DMS153 treated with DMSO at 0.1 percent for 48 hours (cell line): ENCODE measurements at regions not wholly inside any gene's neighbourhood (a gene's known extent, or its start where the extent isn't known, plus 50 kb on each side); places are given as distances from the start of the nearest gene placed in this dataset.

Experiments used
- DNase-seq: peaks from one replicate; lab custom pipeline; 2025; ENCODE audit not compliant: unreplicated experiment; lab: John Stamatoyannopoulos, UW

- no peak for DNase-seq
Measured at GRCh38 chr10:118181021-118181420, 134.3 kb upstream of the RAB11FIP2 start.

- no peak for DNase-seq
Measured at GRCh38 chr10:118175148-118175547, 128.4 kb upstream of the RAB11FIP2 start.

- no peak for DNase-seq
Measured at GRCh38 chr10:118173296-118173695, 126.6 kb upstream of the RAB11FIP2 start.

GRCh38 chr10:118171861-118172260 is 125.1 kb upstream of the RAB11FIP2 start:
- no peak for DNase-seq

GRCh38 chr10:118167056-118167700 is 120.4 kb upstream of the RAB11FIP2 start:
- no peak for DNase-seq

GRCh38 chr10:118163217-118163616 is 116.5 kb upstream of the RAB11FIP2 start:
- DNase-seq: no peak

GRCh38 chr10:118161461-118162246 is 114.9 kb upstream of the RAB11FIP2 start:
- no peak for DNase-seq

GRCh38 chr10:118153287-118153686 is 106.5 kb upstream of the RAB11FIP2 start:
- peak; percentile 3 for DNase-seq

GRCh38 chr10:118151461-118151860 is 104.7 kb upstream of the RAB11FIP2 start:
- no peak for DNase-seq

GRCh38 chr10:118148247-118148646 is 101.5 kb upstream of the RAB11FIP2 start:
- no peak for DNase-seq

- no peak for DNase-seq
Measured at GRCh38 chr10:118145256-118145655, 98.5 kb upstream of the RAB11FIP2 start.

GRCh38 chr10:118141471-118141870 is 94.7 kb upstream of the RAB11FIP2 start:
- no peak for DNase-seq

- DNase-seq: no peak
Measured at GRCh38 chr10:118139321-118139720, 92.6 kb upstream of the RAB11FIP2 start.

GRCh38 chr10:118128675-118129074 is 81.9 kb upstream of the RAB11FIP2 start:
- no peak for DNase-seq

GRCh38 chr10:118118716-118119115 is 72.0 kb upstream of the RAB11FIP2 start:
- DNase-seq: no peak

GRCh38 chr10:118116715-118117449 is 70.1 kb upstream of the RAB11FIP2 start:
- no peak for DNase-seq

- no peak for DNase-seq
Measured at GRCh38 chr10:118116362-118116714, 69.6 kb upstream of the RAB11FIP2 start.

GRCh38 chr10:118115701-118116100 is 69.0 kb upstream of the RAB11FIP2 start:
- DNase-seq: no peak

- no peak for DNase-seq
Measured at GRCh38 chr10:118114992-118115391, 68.3 kb upstream of the RAB11FIP2 start.

GRCh38 chr10:118112543-118113125 is 65.9 kb upstream of the RAB11FIP2 start:
- no peak for DNase-seq

- DNase-seq: no peak
Measured at GRCh38 chr10:118110750-118111149, 64.0 kb upstream of the RAB11FIP2 start.
